Epidermal melanocyte (primary cell): ENCODE measurements at regions not wholly inside any gene's neighbourhood (a gene's known extent, or its start where the extent isn't known, plus 50 kb on each side); places are given as distances from the start of the nearest gene placed in this dataset.
A peak's percentile ranks its signal among the peaks of the same experiment; 100 is the strongest.
"Not testable (repeated sequence)": the region's sequence is repeated elsewhere in the genome, so short reads cannot be mapped to it uniquely, and the experiment has no call there.

Experiments
- DNase-seq: peaks from one replicate; pipeline ENCODE4 v3.0.0; 2011; ENCODE audit warnings: low spot score; ENCODE audit not compliant: insufficient read length

- DNase-seq: no peak
Observed at GRCh38 chr15:53133255-53133850, 343.2 kb upstream of the ONECUT1 start.

GRCh38 chr15:53130943-53131342 is 340.8 kb upstream of the ONECUT1 start:
- no peak for DNase-seq

- no peak for DNase-seq
Observed at GRCh38 chr15:53129121-53129904, 339.2 kb upstream of the ONECUT1 start.

- DNase-seq: no peak
Observed at GRCh38 chr15:53128652-53129051, 338.5 kb upstream of the ONECUT1 start.

GRCh38 chr15:53126144-53126543 is 336.0 kb upstream of the ONECUT1 start:
- no peak for DNase-seq

- no peak for DNase-seq
Observed at GRCh38 chr15:53122818-53123217, 332.7 kb upstream of the ONECUT1 start.

GRCh38 chr15:53116915-53117314 is 326.8 kb upstream of the ONECUT1 start:
- DNase-seq: not testable (repeated sequence)

- no peak for DNase-seq
Observed at GRCh38 chr15:53116169-53116568, 326.0 kb upstream of the ONECUT1 start.

- no peak for DNase-seq
Observed at GRCh38 chr15:53115563-53115962, 325.4 kb upstream of the ONECUT1 start.

- DNase-seq: no peak
Observed at GRCh38 chr15:53114960-53115359, 324.8 kb upstream of the ONECUT1 start.

- no peak for DNase-seq
Observed at GRCh38 chr15:53110999-53111398, 320.9 kb upstream of the ONECUT1 start.

- DNase-seq: no peak
Observed at GRCh38 chr15:53108319-53108718, 318.2 kb upstream of the ONECUT1 start.

GRCh38 chr15:53107855-53108254 is 317.7 kb upstream of the ONECUT1 start:
- DNase-seq: no peak

- DNase-seq: no peak
Observed at GRCh38 chr15:53106505-53107286, 316.6 kb upstream of the ONECUT1 start.

- DNase-seq: no peak
Observed at GRCh38 chr15:53102483-53102882, 312.3 kb upstream of the ONECUT1 start.

GRCh38 chr15:53080484-53080883 is 290.3 kb upstream of the ONECUT1 start:
- DNase-seq: no peak

- DNase-seq: no peak
Observed at GRCh38 chr15:53074221-53074620, 284.1 kb upstream of the ONECUT1 start.

- DNase-seq: peak; percentile 63
Observed at GRCh38 chr15:53072077-53072476, 281.9 kb upstream of the ONECUT1 start.

GRCh38 chr15:53068636-53069035 is 278.5 kb upstream of the ONECUT1 start:
- peak; percentile 51 for DNase-seq

GRCh38 chr15:53059273-53060043 is 269.3 kb upstream of the ONECUT1 start:
- DNase-seq: no peak

GRCh38 chr15:53046153-53046790 is 256.1 kb upstream of the ONECUT1 start:
- no peak for DNase-seq
